ENCODE measurements at regions not wholly inside any gene's neighbourhood (a gene's known extent, or its start where the extent isn't known, plus 50 kb on each side); places are given as distances from the start of the nearest gene placed in this dataset.
A peak's percentile ranks its signal among the peaks of the same experiment; 100 is the strongest.

GRCh38 chr3:178397836-178398235, 138.4 kb upstream of the KCNMB2 start:
- H3K4me3 ChIP-seq (ENCODE audit: low read depth, low read length): no peak overlapping the region
- no peak for DNase-seq (ENCODE audit: low read depth)
- no peak for TF ChIP-seq CTCF (IDR thresholded peaks at IDR 0.05; ENCODE audit: low read depth, low read length, missing control alignments)

GRCh38 chr3:178404961-178405360, 131.3 kb upstream of the KCNMB2 start:
- no peak overlapping the region for H3K4me3 ChIP-seq (ENCODE audit: low read depth, low read length)
- TF ChIP-seq CTCF (IDR thresholded peaks at IDR 0.05; ENCODE audit: low read depth, low read length, missing control alignments): no peak
- no peak for DNase-seq (ENCODE audit: low read depth)

GRCh38 chr3:178405531-178405930, 130.7 kb upstream of the KCNMB2 start:
- H3K4me3 ChIP-seq (ENCODE audit: low read depth, low read length): no peak overlapping the region
- TF ChIP-seq CTCF (IDR thresholded peaks at IDR 0.05; ENCODE audit: low read depth, low read length, missing control alignments): no peak
- DNase-seq (ENCODE audit: low read depth): no peak

- no peak overlapping the region for H3K4me3 ChIP-seq (ENCODE audit: low read depth, low read length)
- TF ChIP-seq CTCF (IDR thresholded peaks at IDR 0.05; ENCODE audit: low read depth, low read length, missing control alignments): no peak
- no peak for DNase-seq (ENCODE audit: low read depth)
Measured at GRCh38 chr3:178406206-178406605, 130.0 kb upstream of the KCNMB2 start.

GRCh38 chr3:178415384-178415783, 120.9 kb upstream of the KCNMB2 start:
- no peak for TF ChIP-seq CTCF (IDR thresholded peaks at IDR 0.05; ENCODE audit: low read depth, low read length, missing control alignments)

GRCh38 chr3:178417736-178418135, 118.5 kb upstream of the KCNMB2 start:
- no peak overlapping the region for H3K4me3 ChIP-seq (ENCODE audit: low read depth, low read length)
- no peak for TF ChIP-seq CTCF (IDR thresholded peaks at IDR 0.05; ENCODE audit: low read depth, low read length, missing control alignments)
- DNase-seq (ENCODE audit: low read depth): no peak

More at GRCh38 chr3:178415384-178415783, 120.9 kb upstream of the KCNMB2 start:
- no peak for DNase-seq (ENCODE audit: low read depth)
- H3K4me3 ChIP-seq (ENCODE audit: low read depth, low read length): no peak overlapping the region

- TF ChIP-seq CTCF (IDR thresholded peaks at IDR 0.05; ENCODE audit: low read depth, low read length, missing control alignments): no peak
- DNase-seq (ENCODE audit: low read depth): no peak
- H3K4me3 ChIP-seq (ENCODE audit: low read depth, low read length): peak overlapping the region; percentile 32; the same call in 1 of the 2 replicates
Measured at GRCh38 chr3:178419071-178419470, 117.2 kb upstream of the KCNMB2 start.

All from GM12864 (cell line).